Trophoblast cell (in vitro differentiated cells and primary cell): ENCODE measurements at regions not wholly inside any gene's neighbourhood (a gene's known extent, or its start where the extent isn't known, plus 50 kb on each side); places are given as distances from the start of the nearest gene placed in this dataset.

Experiments
- DNase-seq, 2 donors: peaks; one replicate each; pipeline ENCODE4 v3.0.0-alpha.2; 2016
- H2AFZ ChIP-seq: 2 replicates; pipeline ENCODE4 v1.6.1; 2013; ENCODE audit warnings: low read length, moderate library complexity, mild to moderate bottlenecking; ENCODE audit not compliant: insufficient read depth, poor library complexity
- H2AK5ac ChIP-seq: 2 replicates; pipeline ENCODE4 v1.6.1; 2013; ENCODE audit warnings: mild to moderate bottlenecking, low read length
- H2BK120ac ChIP-seq: 2 replicates; pipeline ENCODE4 v1.6.1; 2013; ENCODE audit warnings: low read length, mild to moderate bottlenecking, moderate library complexity; ENCODE audit not compliant: insufficient read depth, poor library complexity
- H2BK12ac ChIP-seq: 2 replicates; pipeline ENCODE4 v1.6.1; 2013; ENCODE audit warnings: mild to moderate bottlenecking, low read length, moderate library complexity
- H2BK5ac ChIP-seq: 2 replicates; pipeline ENCODE4 v1.6.1; 2013; ENCODE audit warnings: low read length, low read depth, moderate library complexity, mild to moderate bottlenecking; ENCODE audit not compliant: poor library complexity
- H3K14ac ChIP-seq: 2 replicates; pipeline ENCODE4 v1.6.1; 2013; ENCODE audit warnings: mild to moderate bottlenecking, low read length
- H3K18ac ChIP-seq: 2 replicates; pipeline ENCODE4 v1.6.1; 2013; ENCODE audit warnings: mild to moderate bottlenecking, low read length
- H3K23ac ChIP-seq: 2 replicates; pipeline ENCODE4 v1.6.1; 2013; ENCODE audit warnings: low read length
- H3K27ac ChIP-seq: 2 replicates; pipeline ENCODE4 v1.5.1; 2013; ENCODE audit warnings: low read depth, mild to moderate bottlenecking, inconsistent platforms, low read length, moderate library complexity
- H3K27me3 ChIP-seq: 2 replicates; pipeline ENCODE4 v1.6.1; 2013; ENCODE audit warnings: inconsistent platforms, mild to moderate bottlenecking, low read length, moderate library complexity; ENCODE audit not compliant: insufficient read depth
- H3K36me3 ChIP-seq, 2 experiments: 1 replicate in 1 of 2; 2 replicates in 1 of 2; pipeline ENCODE4 v1.6.1; 2013; ENCODE audit warnings: low read length in 2 of 2, mild to moderate bottlenecking in 2 of 2, moderate library complexity in 1 of 2; ENCODE audit not compliant: insufficient read depth in 2 of 2, control insufficient read depth in 1 of 2
- H3K4ac ChIP-seq: 2 replicates; pipeline ENCODE4 v1.6.1; 2013; ENCODE audit warnings: low read depth, mild to moderate bottlenecking, low read length, moderate library complexity
- H3K4me1 ChIP-seq, 2 experiments: 1 replicate in 1 of 2; 2 replicates in 1 of 2; pipeline ENCODE4 v1.6.1; 2013; ENCODE audit warnings: low read length in 2 of 2, mild to moderate bottlenecking in 2 of 2, moderate library complexity in 1 of 2; ENCODE audit not compliant: insufficient read depth in 2 of 2, control insufficient read depth in 1 of 2
- H3K4me2 ChIP-seq: 2 replicates; pipeline ENCODE4 v1.6.1; 2013; ENCODE audit warnings: inconsistent platforms, mild to moderate bottlenecking, low read length, moderate library complexity
- H3K4me3 ChIP-seq: 2 replicates; pipeline ENCODE4 v1.5.1; 2013; ENCODE audit warnings: mild to moderate bottlenecking, low read depth, low read length, inconsistent platforms
- H3K79me1 ChIP-seq: one replicate; pipeline ENCODE4 v1.6.1; 2013; ENCODE audit warnings: low read length
- H3K79me2 ChIP-seq: 2 replicates; pipeline ENCODE4 v1.6.1; 2013; ENCODE audit warnings: low read length, mild to moderate bottlenecking; ENCODE audit not compliant: control insufficient read depth, insufficient read depth, poor library complexity
- H3K9ac ChIP-seq: 2 replicates; pipeline ENCODE4 v1.6.1; 2013; ENCODE audit warnings: mild to moderate bottlenecking, low read length
- H3K9me3 ChIP-seq: 2 replicates; pipeline ENCODE4 v1.6.1; 2013; ENCODE audit warnings: low read depth, mild to moderate bottlenecking, control low read depth, inconsistent platforms, low read length; ENCODE audit not compliant: insufficient read depth
- H4K12ac ChIP-seq: 2 replicates; pipeline ENCODE4 v1.6.1; 2013; ENCODE audit warnings: low read depth, mild to moderate bottlenecking, low read length, moderate library complexity
- H4K8ac ChIP-seq: 2 replicates; pipeline ENCODE4 v1.6.1; 2013; ENCODE audit warnings: low read depth, mild to moderate bottlenecking, low read length, moderate library complexity
- H4K91ac ChIP-seq: one replicate; pipeline ENCODE4 v1.6.1; 2013; ENCODE audit warnings: low read depth, mild to moderate bottlenecking, low read length, moderate library complexity
- WGBS: extraction: QIAGEN DNeasy Blood & Tissue Kit; methylation state at CpG from one replicate; pipeline ENCODE4 v1.1.7; 2013; ENCODE audit warnings: missing lambda C conversion rate; ENCODE audit not compliant: insufficient read length, insufficient coverage; ENCODE audit errors: extremely low coverage; 5-methylcytosine and 5-hydroxymethylcytosine counted together

DNA sequence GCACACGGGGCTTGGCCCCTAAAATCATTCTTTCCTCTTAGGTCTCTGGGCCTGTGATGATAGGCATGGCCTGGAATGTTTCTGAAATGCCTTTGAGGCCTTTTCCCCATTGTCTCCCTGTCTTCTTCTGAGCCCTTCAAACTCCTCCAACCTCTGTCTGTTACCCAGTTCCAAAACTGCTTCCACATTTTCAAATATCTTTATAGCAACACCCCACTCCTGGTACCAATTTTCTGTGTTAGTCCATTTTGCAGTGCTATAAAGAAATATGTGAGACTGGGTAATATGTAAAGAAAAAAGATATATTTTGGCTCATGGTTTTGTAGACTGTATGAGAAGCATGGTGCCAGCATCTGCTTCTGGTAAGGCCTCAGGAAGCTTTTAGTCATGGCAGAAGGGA, 158.8 kb downstream of the TM2D1 start:
- no peak overlapping the region for H4K91ac ChIP-seq
- no peak overlapping the region for H3K23ac ChIP-seq
- no peak overlapping the region for H4K12ac ChIP-seq
- no peak overlapping the region for H3K14ac ChIP-seq
- no peak overlapping the region for H2AFZ ChIP-seq
- no peak overlapping the region for H3K4me3 ChIP-seq
- no peaks in the 10 kb centered on the region for H3K27me3 ChIP-seq
- H2AK5ac ChIP-seq: no peak overlapping the region
- no peak overlapping the region for H2BK12ac ChIP-seq
- H3K79me2 ChIP-seq: no peaks in the 10 kb centered on the region
- no peaks in the 10 kb centered on the region for H3K4me1 ChIP-seq
- H3K4ac ChIP-seq: no peak overlapping the region
- H3K9me3 ChIP-seq: peaks cover 7% of the 10 kb centered on the region
- no peak overlapping the region for H2BK120ac ChIP-seq
- H3K9ac ChIP-seq: no peak overlapping the region
- no peak overlapping the region for H4K8ac ChIP-seq
- no peak overlapping the region for H2BK5ac ChIP-seq
- DNase-seq: no peak
- no peaks in the 10 kb centered on the region for H3K36me3 ChIP-seq
- H3K27ac ChIP-seq: no peak overlapping the region
- H3K4me2 ChIP-seq: no peak overlapping the region
- H3K79me1 ChIP-seq: no peaks in the 10 kb centered on the region
- WGBS: no CpG with 5 or more reads among the region's 1 CpG
- H3K18ac ChIP-seq: no peak overlapping the region

DNA sequence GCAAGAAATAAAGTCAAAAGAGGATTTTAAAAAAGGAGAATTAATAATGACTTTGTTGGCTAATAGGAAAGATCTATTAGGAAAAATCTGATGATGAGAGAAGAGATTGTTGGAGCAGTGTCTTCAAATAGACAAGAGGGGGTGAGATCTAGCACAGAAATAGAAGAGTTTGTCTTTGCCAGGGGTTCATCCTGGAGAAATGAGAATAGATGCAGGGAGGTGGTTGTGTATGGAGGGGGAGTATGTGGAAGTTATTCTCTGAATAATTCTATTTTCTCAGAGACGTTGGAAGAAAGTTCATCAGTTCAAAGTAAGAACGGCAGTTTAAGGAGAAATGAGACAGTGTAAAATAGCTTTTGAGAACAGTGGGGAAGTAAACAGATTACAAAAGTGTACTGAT, 161.3 kb downstream of the TM2D1 start:
- Histone ChIP-seq H3K4ac (no peak overlapping the region), H2AK5ac (no peak overlapping the region), H4K8ac (no peak overlapping the region), H4K91ac (no peak overlapping the region), H3K14ac (no peak overlapping the region), H3K4me3 (no peak overlapping the region), H2BK12ac (no peak overlapping the region), H3K27me3 (no peaks in the 10 kb centered on the region), H2BK5ac (no peak overlapping the region), H3K18ac (no peak overlapping the region), H2AFZ (no peak overlapping the region), H3K36me3 (no peaks in the 10 kb centered on the region), H3K79me2 (no peaks in the 10 kb centered on the region), H3K23ac (no peak overlapping the region), H3K4me2 (no peak overlapping the region), H2BK120ac (no peak overlapping the region), H3K4me1 (no peaks in the 10 kb centered on the region), H3K79me1 (no peaks in the 10 kb centered on the region), H4K12ac (no peak overlapping the region), H3K27ac (no peak overlapping the region), H3K9me3 (peaks cover 7% of the 10 kb centered on the region), H3K9ac (no peak overlapping the region)
- DNase-seq: no peak
- no CpG with 5 or more reads among the region's 2 CpGs for whole genome bisulfite sequencing

DNA sequence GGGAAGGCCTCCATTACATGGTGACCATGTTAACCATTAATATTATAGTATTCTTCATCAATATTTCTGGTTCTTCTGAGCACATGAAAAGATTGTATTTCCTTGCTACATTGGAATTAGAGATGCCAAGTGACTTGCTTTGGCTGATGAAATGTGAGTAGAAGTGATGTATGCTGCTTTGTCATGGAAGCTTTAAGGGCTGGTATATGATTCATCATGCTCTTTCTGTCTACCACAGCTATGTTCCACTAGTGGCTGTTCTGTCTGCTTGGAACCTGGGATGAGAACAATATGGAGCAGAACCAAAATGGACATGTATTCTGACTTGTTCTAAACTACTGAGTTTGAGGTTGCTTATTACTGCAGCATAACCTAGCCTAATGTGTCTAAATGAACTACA, 163.3 kb downstream of the TM2D1 start:
- DNase-seq: no peak
- H3K4ac ChIP-seq: no peak overlapping the region
- H3K4me3 ChIP-seq: no peak overlapping the region
- H3K23ac ChIP-seq: no peak overlapping the region
- H3K14ac ChIP-seq: no peak overlapping the region
- no peak overlapping the region for H4K91ac ChIP-seq
- H3K36me3 ChIP-seq: no peaks in the 10 kb centered on the region
- H3K18ac ChIP-seq: no peak overlapping the region
- no peaks in the 10 kb centered on the region for H3K27me3 ChIP-seq
- no peak overlapping the region for H2BK120ac ChIP-seq
- no peak overlapping the region for H3K27ac ChIP-seq
- H3K79me1 ChIP-seq: no peaks in the 10 kb centered on the region
- no peak overlapping the region for H4K12ac ChIP-seq
- H3K4me2 ChIP-seq: no peak overlapping the region
- H3K9me3 ChIP-seq: peaks cover 7% of the 10 kb centered on the region
- no peak overlapping the region for H2BK12ac ChIP-seq
- H3K9ac ChIP-seq: no peak overlapping the region
- H2AK5ac ChIP-seq: no peak overlapping the region
- no peaks in the 10 kb centered on the region for H3K79me2 ChIP-seq
- no peaks in the 10 kb centered on the region for H3K4me1 ChIP-seq
- no peak overlapping the region for H4K8ac ChIP-seq
- no peak overlapping the region for H2BK5ac ChIP-seq
- H2AFZ ChIP-seq: no peak overlapping the region

DNA sequence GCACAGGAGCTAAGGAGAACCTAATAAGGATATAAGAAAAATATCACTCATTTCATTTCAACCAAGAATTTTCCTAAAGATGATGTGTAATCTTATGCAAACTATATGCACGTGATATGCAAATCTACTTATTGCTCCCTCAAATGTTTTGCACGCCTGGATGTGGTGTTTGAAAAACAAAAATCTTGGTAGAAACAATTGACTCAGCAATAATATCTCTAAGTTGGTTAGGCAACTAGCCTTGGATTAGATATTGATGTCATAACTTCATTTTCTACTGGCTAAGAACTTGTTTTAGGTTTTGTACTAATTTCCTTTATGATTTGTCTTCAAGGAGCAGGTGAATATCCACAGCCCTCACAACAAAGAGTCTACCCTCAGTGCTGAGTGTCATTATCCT, 164.6 kb downstream of the TM2D1 start:
- WGBS: no CpG with 5 or more reads among the region's 2 CpGs
- H2BK12ac ChIP-seq: no peak overlapping the region

More for the DNA sequence above, 164.6 kb downstream of the TM2D1 start:
- H3K9ac ChIP-seq: no peak overlapping the region
- H3K18ac ChIP-seq: no peak overlapping the region
- H3K79me1 ChIP-seq: no peaks in the 10 kb centered on the region
- H3K4me3 ChIP-seq: no peak overlapping the region
- no peaks in the 10 kb centered on the region for H3K27me3 ChIP-seq
- H3K4me1 ChIP-seq: no peaks in the 10 kb centered on the region
- no peak overlapping the region for H3K4me2 ChIP-seq
- no peak overlapping the region for H2BK120ac ChIP-seq
- H4K8ac ChIP-seq: no peak overlapping the region
- no peaks in the 10 kb centered on the region for H3K79me2 ChIP-seq
- no peaks in the 10 kb centered on the region for H3K9me3 ChIP-seq
- H3K23ac ChIP-seq: no peak overlapping the region
- H3K14ac ChIP-seq: no peak overlapping the region
- DNase-seq: no peak
- no peak overlapping the region for H3K4ac ChIP-seq
- no peaks in the 10 kb centered on the region for H3K36me3 ChIP-seq
- no peak overlapping the region for H2AFZ ChIP-seq
- no peak overlapping the region for H2BK5ac ChIP-seq
- no peak overlapping the region for H2AK5ac ChIP-seq
- no peak overlapping the region for H4K12ac ChIP-seq
- H4K91ac ChIP-seq: no peak overlapping the region
- H3K27ac ChIP-seq: no peak overlapping the region
